OCI-LY7 (cell line): ENCODE measurements at regions not wholly inside any gene's neighbourhood (a gene's known extent, or its start where the extent isn't known, plus 50 kb on each side); places are given as distances from the start of the nearest gene placed in this dataset.

Source experiments
- CTCF ChIP-seq: fragments of 200-600 bp; sonication (generic); conservative IDR thresholded peaks from 2 replicates; pipeline ENCODE4 v1.5.1; 2014; ENCODE audit warnings: mild to moderate bottlenecking, antibody characterized with exemption, low read length, moderate library complexity, mixed read lengths
- EZH2phosphoT487 ChIP-seq: fragments of 200-600 bp; sonication (generic); IDR thresholded peaks from 2 replicates; pipeline ENCODE4 v1.6.1; 2018; ENCODE audit warnings: low read depth, borderline replicate concordance, mild to moderate bottlenecking, mixed run types, antibody characterized with exemption, low read length, moderate library complexity, mixed read lengths

GRCh38 chr15:26391567-26392194 is 381.2 kb downstream of the GABRB3 start:
- no peak for TF ChIP-seq CTCF
- no peak for TF ChIP-seq EZH2phosphoT487
